GM12872 (cell line): ENCODE measurements at regions not wholly inside any gene's neighbourhood (a gene's known extent, or its start where the extent isn't known, plus 50 kb on each side); places are given as distances from the start of the nearest gene placed in this dataset.

Experiments used
- TF ChIP-seq, protein P1 (sequence below): IDR thresholded peaks from 3 replicates; pipeline ENCODE4 v1.5.1; 2011; ENCODE audit warnings: low read depth, mild to moderate bottlenecking, low read length, moderate library complexity; ENCODE audit not compliant: insufficient read depth

DNA sequence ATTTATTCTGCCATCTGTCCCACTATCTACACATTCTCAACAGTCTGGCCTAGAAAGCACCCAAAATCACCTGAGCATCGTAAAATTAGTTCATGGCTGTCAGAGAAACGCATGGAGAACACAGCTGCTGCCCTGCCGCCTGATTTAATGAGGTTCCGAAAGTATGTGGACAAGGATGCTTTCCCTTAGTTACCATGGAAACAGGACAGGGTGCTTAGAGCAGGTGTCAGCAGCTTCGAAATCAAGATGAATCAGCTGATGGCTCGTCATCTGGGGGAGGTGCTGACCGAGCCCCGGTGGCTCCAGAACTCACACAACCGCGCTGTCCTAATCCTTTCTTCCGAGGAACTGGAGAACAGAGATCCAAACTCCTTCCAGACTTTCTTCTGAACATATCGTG lies 151.5 kb downstream of the TEX36 start:
- TF ChIP-seq, protein P1, sequence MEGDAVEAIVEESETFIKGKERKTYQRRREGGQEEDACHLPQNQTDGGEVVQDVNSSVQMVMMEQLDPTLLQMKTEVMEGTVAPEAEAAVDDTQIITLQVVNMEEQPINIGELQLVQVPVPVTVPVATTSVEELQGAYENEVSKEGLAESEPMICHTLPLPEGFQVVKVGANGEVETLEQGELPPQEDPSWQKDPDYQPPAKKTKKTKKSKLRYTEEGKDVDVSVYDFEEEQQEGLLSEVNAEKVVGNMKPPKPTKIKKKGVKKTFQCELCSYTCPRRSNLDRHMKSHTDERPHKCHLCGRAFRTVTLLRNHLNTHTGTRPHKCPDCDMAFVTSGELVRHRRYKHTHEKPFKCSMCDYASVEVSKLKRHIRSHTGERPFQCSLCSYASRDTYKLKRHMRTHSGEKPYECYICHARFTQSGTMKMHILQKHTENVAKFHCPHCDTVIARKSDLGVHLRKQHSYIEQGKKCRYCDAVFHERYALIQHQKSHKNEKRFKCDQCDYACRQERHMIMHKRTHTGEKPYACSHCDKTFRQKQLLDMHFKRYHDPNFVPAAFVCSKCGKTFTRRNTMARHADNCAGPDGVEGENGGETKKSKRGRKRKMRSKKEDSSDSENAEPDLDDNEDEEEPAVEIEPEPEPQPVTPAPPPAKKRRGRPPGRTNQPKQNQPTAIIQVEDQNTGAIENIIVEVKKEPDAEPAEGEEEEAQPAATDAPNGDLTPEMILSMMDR, result no peak

- TF ChIP-seq, protein P1, result no peak
These were observed 159.6 kb downstream of the TEX36 start for GRCh38 chr10:125523347-125523746.

- TF ChIP-seq, protein P1, result peak; percentile 86
These were observed 161.0 kb downstream of the TEX36 start for GRCh38 chr10:125521721-125522680.

DNA sequence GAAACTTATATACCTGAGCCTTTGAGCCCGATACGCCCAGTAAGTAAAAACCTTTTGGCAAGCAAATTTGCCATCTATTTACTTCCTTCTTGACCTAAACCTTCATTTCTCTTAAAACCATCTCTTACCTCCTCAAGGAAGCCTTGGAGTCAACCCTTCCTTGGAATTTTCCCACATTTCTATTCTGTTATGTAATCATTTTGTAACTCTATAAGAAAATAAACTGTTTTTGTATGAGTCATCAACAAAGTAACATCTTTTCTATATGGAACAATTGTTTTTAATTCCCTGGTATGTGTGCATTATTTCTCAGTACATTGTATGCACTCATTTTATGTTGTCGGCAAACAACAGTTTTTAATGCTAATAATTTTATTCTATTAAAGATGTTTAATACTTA lies 162.0 kb downstream of the TEX36 start:
- TF ChIP-seq, protein P1, result no peak

DNA sequence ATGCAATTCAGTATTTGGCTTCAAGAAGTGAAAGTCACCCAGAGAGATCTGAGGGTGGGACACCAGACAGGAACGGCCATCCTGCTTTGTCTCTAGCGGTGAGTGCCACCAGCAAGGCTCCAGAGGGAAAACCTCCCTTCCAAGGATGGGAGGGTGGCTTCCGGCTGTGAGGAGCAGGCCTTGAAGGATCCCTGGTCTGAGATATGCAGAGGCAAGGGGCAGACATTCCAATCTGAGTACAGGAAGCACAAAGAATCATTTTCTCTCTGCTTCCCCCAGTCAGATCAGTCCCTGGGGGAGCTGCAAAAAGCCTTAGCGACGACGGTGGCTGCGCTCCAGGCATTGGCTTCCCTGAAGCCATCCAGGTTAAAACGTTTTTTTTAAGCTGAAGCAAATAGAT lies 167.4 kb downstream of the TEX36 start:
- TF ChIP-seq, protein P1, result no peak

DNA sequence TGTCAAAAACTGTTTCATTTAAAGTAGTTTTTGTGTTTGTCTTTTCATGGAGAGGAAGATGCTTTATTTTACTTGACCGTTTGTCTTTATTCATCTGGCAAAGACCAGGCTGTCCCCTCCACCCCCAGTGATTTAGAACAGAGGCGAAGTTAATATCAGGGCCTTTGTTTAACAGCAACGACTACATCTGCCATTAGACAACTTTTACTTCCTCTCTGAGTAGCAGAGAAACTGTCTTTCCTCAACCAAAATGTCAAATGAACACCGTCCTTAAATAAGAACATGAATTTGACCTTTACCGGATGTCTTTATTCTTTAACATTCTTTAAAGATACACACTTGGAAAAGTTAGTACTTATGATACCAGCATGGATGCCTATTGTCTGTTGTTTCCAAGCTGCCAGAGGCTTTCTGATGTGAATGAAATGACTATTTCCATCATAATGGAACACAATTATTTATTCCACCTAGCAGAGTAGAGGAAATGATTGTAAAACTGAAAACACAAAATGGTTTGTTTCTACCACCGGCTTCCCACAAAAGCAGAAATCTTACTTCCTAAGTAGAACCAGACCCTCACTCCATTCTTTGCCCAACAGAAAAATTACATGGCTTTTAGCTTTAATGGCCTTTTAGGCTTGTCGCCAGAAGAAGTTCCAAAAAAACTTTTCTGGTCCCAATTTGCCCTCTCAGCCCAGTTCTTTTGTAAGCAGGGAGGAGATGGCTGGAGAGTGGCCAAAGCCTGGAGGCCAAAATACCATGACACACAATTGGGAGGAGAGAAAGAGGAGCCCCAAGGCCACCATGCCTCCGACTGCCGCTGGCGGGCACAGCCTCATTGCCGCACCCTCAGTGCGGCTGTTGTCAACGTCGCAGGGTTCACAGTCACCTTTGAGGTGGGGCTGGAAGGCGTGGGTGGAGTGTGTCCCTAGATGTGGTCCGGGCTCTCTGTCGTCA lies 168.5 kb downstream of the TEX36 start:
- TF ChIP-seq, protein P1, result no peak
